SK-MEL-5 (cell line): ENCODE measurements at regions not wholly inside any gene's neighbourhood (a gene's known extent, or its start where the extent isn't known, plus 50 kb on each side); places are given as distances from the start of the nearest gene placed in this dataset.
"Not testable (repeated sequence)": the region's sequence is repeated elsewhere in the genome, so short reads cannot be mapped to it uniquely, and the experiment has no call there.

Experiments
- DNase-seq: peaks from one replicate; pipeline ENCODE4 v3.0.0-alpha.2; 2016; ENCODE audit warnings: low read depth, low spot score
- in situ Hi-C: cut with HindIII; loops from 2 replicates; pipeline ENCODE4 v1.10.0; 2016; ENCODE audit warnings: low sequenced_read_pairs, high pct_unique_total_duplicates, low pct_unique_long_range_greater_than_20kb

- in situ Hi-C loops, DNase-seq: not testable (repeated sequence)
Observed at GRCh38 chr9:62863319-62863718, 1673.5 kb downstream of the SPATA31A7 start.

GRCh38 chr9:62863867-62864266 is 1674.0 kb downstream of the SPATA31A7 start:
- in situ Hi-C loops, DNase-seq: not testable (repeated sequence)

- in situ Hi-C loops, DNase-seq: not testable (repeated sequence)
Observed at GRCh38 chr9:62864481-62865469, 1674.9 kb downstream of the SPATA31A7 start.

- in situ Hi-C loops, DNase-seq: not testable (repeated sequence)
Observed at GRCh38 chr9:62869061-62869460, 1679.2 kb downstream of the SPATA31A7 start.

GRCh38 chr9:62871765-62872164 is 1681.9 kb downstream of the SPATA31A7 start:
- peak; percentile 31 for DNase-seq
- in situ Hi-C loops, result not testable (repeated sequence)

GRCh38 chr9:62874213-62874612 is 1684.4 kb downstream of the SPATA31A7 start:
- in situ Hi-C loops, DNase-seq: not testable (repeated sequence)

- in situ Hi-C loops, DNase-seq: not testable (repeated sequence)
Observed at GRCh38 chr9:62874745-62875599, 1685.1 kb downstream of the SPATA31A7 start.

GRCh38 chr9:62877552-62877951 is 1687.7 kb downstream of the SPATA31A7 start:
- in situ Hi-C loops, DNase-seq: not testable (repeated sequence)

- DNase-seq, in situ Hi-C loops: not testable (repeated sequence)
Observed at GRCh38 chr9:62877987-62878386, 1688.2 kb downstream of the SPATA31A7 start.

GRCh38 chr9:62880453-62880852 is 1690.6 kb downstream of the SPATA31A7 start:
- in situ Hi-C loops, result not testable (repeated sequence)

GRCh38 chr9:62880971-62881370 is 1691.1 kb downstream of the SPATA31A7 start:
- in situ Hi-C loops, DNase-seq: not testable (repeated sequence)

More at GRCh38 chr9:62880453-62880852, 1690.6 kb downstream of the SPATA31A7 start:
- not testable (repeated sequence) for DNase-seq

GRCh38 chr9:62881811-62882210 is 1692.0 kb downstream of the SPATA31A7 start:
- DNase-seq, in situ Hi-C loops: not testable (repeated sequence)

GRCh38 chr9:62882717-62883116 is 1692.9 kb downstream of the SPATA31A7 start:
- in situ Hi-C loops, DNase-seq: not testable (repeated sequence)

- DNase-seq, result not testable (repeated sequence)
Observed at GRCh38 chr9:62896692-62897091, 1706.9 kb downstream of the SPATA31A7 start.

GRCh38 chr9:62897411-62898225 is 1707.8 kb downstream of the SPATA31A7 start:
- in situ Hi-C loops, result not testable (repeated sequence)
- peak; percentile 30 for DNase-seq

More at GRCh38 chr9:62896692-62897091, 1706.9 kb downstream of the SPATA31A7 start:
- in situ Hi-C loops, result not testable (repeated sequence)

- DNase-seq, in situ Hi-C loops: not testable (repeated sequence)
Observed at GRCh38 chr9:62899666-62900065, 1709.8 kb downstream of the SPATA31A7 start.

- in situ Hi-C loops, DNase-seq: not testable (repeated sequence)
Observed at GRCh38 chr9:62904061-62904460, 1714.2 kb downstream of the SPATA31A7 start.
